GF-D8 (cell line): ENCODE measurements at regions not wholly inside any gene's neighbourhood (a gene's known extent, or its start where the extent isn't known, plus 50 kb on each side); places are given as distances from the start of the nearest gene placed in this dataset.

Source experiments
- DNase-seq: peaks from one replicate; lab custom pipeline; 2025; lab: John Stamatoyannopoulos, UW

DNA sequence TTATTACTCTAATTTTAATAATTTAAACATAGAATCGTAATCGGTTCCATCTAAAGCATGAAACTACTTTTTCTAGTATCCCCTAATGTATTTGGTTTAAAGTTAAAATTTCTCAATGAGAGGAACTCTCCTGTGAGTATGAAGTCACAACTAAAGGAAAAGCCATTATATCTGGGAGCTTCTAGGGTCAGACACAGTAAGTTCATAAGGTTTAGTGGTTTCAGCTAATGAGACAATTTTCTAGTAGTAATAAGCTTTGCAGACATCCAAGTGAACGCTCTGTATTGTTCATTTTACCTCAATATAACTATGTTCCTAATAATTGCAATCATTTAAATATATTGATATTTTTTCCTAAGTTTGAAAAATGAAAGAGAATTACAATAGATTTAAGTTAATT lies 364.4 kb upstream of the CDH9 start:
- DNase-seq = no peak

DNA sequence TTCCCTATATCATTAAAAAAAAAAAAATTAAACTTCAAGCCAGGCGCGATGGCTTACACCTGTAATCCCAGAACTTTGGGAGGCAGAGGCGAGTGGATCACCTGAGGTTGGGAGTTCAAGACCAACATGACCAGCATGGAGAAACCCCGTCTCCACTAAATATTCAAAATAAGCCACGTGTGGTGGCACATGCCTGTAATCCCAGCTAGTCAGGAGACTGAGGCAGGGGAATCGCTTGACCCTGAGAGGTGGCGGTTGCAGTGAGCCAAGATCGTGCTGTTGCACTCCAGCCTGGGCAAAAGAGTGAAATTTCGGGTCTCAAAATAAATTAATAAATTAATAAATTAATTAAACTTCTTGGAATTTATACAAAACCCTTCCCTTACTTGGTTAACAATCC lies 358.6 kb upstream of the CDH9 start:
- DNase-seq = no peak

DNA sequence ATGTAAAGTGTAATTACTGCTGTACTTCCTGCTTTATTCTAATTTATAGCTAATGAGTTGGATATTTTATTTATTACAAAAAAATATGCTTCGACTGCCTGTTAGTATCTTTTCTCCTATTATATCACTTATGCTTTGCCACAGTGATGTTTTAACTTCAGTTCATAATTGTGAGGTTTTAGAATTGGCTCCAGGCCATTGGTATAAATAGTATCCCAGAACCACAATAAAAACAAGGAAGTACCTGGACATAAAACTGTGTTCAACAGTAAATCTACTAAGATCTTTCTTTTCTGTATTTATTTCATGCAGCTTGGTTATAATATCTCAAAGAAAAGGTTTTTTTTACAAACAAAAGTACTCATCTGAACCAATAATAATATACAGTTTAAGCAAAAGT lies 354.3 kb upstream of the CDH9 start:
- DNase-seq = no peak

DNA sequence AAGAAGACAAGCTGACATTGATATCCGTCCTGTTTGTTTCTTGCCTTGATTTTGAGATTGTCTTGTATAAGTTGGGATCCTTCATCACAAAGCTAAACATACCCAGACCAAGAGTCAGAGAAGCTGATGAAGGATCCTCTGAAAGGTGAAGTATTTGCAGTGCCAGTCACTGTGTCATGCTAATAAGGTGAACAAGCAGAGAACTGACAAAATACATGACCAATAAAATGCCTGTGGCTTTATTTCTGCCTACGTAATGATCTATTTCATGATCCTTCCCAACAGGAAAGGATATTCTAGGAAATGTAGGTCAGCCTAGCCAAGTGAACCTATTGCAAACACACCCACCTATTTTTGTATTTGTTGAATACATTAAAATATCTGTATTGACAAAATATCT lies 351.3 kb upstream of the CDH9 start:
- no peak for DNase-seq

DNA sequence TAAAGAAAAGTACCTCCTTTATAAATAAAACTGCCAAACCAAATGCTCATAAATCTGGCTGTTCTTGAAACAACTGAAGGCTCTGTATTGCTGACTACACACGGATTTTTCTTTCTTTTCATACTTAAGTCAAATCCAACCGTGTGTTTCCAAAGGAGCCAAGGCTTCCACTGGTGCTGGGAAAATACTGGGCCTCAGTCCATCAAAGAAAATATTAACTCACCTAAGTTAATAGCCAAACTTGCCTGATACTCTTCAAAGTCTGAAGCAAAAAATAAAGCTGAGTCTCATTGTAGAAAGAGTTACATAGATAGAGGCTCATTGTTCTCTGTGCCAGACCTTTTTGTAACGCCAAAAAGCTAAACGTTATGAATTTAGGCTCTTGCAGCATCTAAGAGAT lies 350.4 kb upstream of the CDH9 start:
- no peak for DNase-seq

DNA sequence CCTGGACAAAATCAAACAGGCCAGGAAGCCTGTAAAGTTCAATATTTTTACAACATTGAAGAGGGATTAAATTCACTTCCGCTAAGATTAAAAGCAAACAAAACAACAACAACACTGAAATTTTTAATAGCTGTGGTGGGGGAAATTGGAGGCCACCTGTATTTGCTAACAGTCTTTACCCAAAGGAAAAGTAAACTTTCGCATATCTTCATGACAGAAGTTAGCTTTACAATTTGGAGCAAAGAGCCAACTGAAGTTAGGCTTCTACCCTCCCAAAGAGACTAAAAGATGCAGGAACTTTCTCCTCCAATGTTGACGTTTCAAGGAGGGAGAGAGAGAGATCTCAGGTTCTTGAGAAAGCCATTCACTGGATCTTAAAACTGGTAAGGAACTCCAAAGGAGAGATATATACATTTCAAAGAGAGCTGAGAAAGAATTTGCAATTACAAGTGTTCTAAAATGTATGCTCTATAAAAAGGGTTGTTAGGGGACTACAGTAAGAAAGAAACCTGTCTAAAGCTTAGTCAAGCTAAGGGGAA lies 349.2 kb upstream of the CDH9 start:
- no peak for DNase-seq

DNA sequence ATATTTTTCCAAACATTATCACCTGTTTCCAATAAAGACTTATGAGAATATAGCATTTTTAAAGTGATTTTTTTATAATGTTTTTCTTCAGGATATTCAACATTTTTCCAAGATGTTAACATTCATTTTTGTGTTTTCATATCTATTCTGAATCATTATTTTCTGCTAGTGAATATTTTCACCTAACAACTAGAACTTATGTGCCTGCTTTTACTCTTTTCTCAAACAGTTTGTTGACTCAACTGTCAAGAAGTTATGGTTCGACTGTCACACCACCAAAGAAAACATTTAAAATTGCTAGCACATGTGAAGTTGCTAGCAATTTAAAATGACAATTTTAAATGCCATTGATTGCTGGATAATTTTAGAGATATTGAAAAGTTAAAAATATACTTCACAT lies 343.3 kb upstream of the CDH9 start:
- no peak for DNase-seq

DNA sequence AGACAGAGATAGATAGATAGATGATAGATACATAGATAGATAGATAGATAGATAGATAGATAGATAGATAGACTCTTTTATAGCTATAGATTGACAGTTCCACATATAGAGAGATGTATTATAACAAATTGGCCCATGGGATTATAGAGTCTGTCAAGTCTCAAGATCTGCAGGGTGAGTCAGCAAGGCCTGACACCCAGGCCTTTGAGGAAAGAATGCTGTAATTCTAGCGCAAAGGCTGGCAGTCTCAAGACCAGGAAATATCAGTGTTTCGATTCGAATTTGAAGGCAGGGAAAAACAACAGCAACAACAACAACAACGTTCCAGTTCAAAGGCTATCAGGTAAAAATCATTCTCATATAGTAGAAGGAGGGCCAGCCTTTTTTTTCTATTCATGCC lies 339.2 kb upstream of the CDH9 start:
- DNase-seq = no peak

DNA sequence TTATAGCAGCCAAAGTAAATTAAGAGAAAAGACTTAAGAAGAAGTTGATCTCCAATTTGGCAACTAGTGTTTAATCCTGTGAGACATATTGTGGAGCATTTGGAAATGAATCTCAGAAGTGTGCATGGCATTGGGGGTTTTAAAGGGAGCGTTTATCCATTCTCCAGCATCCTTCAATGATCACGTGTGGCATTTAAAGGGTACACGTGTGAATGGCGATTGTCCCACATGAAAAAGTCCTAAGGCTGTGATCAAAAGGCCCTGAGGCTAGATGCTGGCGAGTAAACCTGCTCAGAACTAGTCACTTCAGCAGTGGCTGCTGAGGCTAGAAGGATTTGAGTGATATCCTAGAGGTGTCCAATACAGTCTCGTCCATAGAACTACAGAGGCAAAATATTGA lies 315.6 kb upstream of the CDH9 start:
- DNase-seq = no peak

DNA sequence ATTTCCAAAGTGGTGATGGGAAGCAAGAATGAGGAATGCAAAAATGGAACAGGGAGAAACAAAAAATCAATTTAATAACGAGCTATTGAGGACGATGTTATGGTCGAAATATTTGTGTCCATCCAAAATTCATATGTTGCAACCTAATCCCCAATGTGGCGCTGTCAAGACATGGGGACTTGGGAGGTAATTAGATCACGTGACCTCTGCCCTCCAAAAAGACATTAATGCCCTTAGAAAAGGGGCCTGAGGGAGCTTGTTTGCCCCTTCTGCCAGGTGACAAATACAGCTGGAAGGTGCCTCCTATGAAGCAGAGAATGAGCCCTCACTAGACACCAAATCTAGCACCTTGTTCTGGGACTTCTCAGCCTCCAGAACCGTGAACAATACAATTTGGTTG lies 315.2 kb upstream of the CDH9 start:
- DNase-seq = no peak

DNA sequence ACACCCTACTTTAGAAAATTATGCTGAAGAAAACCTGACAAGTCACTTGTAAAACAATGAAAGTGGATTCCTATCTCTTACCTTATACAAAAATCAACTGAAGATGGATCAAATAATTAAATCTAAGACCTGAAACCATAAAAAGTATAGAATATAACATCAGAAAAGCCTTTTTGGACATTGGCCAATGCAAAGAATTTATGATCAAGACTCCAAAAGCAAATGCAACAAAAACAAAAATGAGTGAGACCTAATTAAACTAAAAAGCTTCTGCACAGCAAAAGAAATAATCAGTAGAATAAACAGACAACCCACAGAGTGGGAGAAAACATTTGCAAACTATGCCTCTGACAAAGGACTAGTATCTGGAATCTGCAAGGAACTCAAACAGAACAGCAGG lies 303.0 kb upstream of the CDH9 start:
- no peak for DNase-seq

DNA sequence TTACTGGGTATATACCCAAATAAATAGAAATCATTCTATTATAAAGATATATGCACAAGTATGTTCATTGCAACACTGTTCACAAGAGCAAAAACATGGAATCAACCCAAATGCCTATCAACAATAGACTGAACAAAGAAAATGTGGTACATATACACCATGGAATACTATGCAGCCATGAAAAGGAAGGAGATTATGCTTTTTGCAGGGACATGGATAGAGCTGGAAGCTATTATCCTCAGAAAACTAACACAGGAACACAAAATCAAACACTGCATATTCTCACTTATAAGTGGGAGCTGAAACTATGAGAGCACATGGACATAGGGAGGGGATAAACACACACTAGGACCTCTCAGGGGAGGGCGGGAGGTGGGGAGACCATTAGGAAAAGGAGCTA lies 298.4 kb upstream of the CDH9 start:
- no peak for DNase-seq

DNA sequence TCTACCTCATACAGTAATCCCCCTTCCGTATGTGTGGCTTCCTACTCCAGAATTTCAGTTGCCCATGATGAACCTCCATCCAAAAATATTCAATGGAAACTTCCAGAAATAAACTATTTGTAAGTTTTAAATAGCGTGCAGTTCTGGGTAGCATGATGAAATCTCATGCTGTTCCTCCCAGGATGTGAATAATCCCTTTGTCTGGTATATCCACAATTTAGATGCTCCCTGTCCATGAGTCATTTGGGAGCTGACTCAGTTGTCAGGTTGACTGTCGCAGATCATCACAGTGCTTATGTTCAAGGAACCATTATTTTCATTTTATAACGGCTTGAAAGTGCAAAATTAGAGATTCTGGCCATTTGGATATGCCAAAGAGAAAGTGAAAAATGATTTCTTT lies 290.1 kb upstream of the CDH9 start:
- DNase-seq = no peak

DNA sequence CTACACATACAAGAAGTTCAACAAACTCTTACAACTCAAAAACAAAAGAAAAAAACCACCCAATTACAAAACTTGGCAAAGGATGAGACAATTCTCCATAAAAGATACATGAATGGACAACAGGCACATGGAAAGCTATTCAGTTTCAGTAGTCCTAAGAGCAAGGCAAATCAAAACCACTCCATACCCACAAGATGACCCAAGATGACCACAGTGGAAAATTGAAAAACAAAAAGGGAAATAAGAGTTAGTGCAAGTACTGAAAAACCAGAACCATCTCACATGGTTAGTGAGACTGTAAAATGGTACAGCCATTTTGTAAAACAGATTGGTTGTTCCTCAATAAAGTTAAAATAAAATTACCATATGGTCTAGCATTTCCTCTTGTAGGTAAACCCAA lies 287.1 kb upstream of the CDH9 start:
- no peak for DNase-seq

DNA sequence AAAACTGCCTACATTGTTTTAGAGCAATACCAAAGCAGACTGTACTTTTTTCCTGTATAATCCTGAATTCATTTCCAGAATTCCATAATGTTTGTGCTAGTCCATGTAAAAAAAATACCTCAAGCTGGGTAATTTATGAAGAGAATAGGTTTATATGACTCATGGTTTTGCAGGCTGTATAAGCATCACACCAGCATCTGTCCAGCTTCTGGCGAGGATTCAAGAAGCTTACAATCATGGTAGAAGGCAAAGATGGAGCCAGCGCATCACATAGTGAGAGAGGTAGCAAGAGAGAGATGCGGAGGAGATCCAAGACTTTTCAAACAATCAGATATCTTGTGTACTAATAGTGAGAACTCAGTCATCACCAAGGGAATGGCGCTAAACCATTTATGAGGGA lies 280.3 kb upstream of the CDH9 start:
- DNase-seq = no peak

DNA sequence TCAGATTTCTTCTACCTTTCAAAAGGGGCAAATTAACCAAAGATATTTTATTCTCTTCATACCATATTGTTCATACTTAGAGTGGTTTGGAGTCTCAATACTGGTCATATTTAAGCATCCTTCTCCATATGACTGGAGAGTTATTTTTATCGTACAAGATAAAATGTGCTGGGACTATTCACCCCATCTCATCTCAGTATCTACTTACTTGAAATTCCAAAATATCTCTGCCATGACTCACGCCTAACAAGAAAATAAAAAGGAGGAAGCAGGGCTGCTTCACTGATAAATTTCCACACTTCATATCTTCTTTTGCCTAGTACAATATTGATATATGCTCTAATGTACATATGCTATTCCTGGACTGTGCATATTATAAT lies 277.9 kb upstream of the CDH9 start:
- no peak for DNase-seq

DNA sequence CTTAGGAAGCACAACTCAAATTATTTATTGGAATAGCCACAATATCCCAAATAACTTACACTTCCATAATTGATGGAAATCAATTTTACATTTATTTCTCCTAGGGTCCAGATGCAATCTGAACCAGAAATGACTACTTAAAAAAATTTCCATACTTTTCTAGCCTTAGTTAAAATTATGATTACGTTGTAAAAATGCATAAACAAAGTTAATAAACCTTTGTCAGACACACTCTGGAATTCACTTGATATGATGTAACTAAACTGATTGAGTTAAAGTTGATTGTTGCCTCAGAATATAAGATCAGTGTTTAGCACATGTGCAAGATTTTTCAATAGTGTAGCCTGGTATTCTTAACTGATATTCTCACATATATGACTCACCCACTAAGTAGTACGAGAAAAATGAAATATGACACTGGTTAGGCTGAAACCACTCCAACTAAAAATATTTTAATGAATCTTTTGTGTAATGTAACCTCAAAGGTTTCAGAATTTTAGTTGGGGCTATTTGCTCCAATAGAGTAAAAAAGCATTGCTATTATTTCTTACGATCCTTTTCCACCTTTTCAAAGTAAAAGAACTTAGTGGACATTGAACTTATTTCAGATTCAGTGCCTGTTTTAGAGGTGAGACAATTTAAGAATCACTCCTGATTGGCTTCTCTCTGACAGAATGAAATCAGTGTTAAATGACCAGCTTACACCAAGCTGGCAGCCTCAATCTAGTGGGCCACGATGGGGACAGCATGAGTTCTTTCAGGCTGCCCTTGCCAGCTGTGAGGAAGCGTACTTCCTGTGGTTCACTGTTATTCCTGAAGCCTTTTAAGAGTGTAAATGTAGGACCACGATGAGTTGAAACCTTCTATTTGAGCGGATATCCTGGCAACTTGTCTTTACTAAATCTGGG lies 277.2 kb upstream of the CDH9 start:
- DNase-seq = no peak

DNA sequence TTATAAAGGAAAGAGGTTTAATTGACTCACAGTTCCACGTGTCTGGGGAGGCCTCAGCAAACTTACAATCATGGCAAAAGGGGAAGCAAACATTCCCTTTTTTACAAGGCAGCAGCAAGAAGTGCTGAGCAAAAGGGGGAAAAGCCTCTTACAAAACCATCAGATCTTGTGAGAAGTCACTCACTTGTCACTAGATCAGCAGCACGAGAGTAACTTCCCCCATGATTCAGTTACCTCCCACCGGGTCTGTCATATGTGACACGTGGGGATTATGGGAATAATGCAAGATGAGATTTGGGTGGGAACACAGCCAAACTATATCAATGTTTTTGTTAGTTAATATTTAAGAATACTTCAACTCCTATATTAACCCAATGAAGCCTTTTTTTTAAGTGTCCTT lies 275.2 kb upstream of the CDH9 start:
- no peak for DNase-seq

DNA sequence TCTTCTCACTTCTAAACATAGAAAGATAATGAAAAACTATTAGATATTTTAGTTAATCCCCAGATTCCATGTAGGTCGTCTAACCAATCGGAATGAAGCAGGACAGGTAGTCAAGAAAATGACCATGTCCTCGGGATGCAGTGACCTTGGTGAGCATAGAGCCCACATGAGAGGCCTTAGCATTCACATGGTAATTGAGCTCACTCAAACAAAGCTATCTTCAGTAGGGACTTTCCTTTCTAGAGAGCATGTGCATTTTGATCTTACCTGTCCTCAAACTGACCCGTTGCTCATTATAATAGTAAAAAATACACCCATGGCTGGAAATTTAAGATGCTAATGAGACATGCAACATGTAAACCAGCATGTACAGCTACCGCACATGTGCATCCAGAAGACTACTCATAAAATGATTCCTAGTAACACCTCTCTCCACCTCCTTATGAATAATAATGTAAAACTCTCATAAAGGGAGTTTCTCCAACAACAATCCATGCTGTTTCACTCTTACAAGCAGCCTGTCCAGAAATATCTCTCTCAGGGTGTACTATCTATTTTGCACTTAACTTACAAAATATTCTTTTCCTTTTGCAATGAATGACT lies 274.0 kb upstream of the CDH9 start:
- DNase-seq = no peak

DNA sequence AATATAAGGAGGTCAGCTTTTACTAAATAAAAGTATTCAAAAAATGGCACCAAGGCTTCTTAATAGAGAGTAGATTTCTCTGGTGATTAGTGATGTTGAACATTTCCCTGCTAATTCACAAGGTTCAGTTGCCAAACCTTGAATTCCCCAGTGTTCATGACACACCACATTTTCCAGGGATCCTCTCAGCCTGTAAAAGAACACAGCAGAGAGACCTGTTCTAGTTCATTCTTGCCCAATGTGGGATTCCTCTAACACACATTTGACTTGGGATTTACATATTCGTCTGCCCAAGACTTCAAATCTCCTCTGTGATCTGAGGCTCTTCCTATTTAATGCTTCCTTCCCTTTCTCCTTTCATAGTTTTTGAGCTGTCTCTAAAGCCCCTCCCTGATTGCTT lies 273.2 kb upstream of the CDH9 start:
- no peak for DNase-seq

DNA sequence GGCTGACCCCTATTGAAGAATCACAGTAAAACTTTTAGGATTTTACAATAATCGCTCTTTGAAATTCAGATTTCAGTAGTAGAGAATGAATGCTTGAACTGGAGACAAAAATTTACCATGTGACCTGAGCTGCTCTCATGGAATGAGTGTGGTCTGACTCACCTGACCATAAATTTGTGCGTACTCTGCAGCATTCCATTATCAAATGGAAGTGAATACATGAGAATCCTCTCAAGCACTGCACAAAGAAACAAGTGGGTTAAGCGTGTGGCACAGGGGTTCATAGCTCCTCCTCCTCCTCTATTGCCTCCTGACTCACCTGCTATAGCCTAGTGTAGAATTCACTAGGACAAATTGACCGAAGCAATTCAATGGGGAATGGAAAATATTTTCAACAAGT lies 269.8 kb upstream of the CDH9 start:
- DNase-seq = no peak

DNA sequence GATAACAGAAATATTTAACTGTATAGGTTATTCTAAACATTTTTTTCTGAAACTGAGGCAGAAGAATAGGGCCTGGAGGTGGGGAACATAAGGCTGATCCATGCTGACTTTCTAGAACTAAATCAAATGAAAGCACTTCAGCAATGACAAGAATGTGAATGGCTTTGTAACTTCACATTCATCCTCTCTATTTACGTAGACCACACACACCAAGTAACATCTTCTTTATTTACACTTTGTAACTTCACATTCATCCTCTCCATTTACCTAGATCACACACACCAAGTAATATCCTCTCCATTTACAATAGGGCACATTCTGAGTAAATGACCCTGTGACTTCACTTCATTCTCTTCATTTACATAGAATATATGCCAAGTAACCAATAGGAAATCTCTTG lies 251.8 kb upstream of the CDH9 start:
- no peak for DNase-seq

DNA sequence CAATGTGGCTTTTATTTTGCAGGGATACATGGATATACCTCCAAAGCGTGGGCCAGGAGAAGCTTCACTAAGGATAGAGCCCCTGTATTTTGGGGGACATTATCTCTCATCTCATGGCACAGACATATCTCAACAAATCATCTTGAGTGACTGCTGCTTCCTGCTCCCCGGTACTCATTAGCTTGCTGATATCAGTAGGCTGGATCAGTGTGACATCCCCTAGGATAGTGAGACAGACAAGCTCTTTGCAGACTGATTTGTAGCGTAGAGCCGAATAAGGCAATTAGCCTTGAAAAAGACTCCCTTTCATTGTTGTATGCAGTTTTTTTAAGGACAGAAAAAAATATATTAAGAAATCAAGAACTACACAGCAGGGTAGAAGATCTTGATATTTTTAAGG lies 237.7 kb upstream of the CDH9 start:
- no peak for DNase-seq

DNA sequence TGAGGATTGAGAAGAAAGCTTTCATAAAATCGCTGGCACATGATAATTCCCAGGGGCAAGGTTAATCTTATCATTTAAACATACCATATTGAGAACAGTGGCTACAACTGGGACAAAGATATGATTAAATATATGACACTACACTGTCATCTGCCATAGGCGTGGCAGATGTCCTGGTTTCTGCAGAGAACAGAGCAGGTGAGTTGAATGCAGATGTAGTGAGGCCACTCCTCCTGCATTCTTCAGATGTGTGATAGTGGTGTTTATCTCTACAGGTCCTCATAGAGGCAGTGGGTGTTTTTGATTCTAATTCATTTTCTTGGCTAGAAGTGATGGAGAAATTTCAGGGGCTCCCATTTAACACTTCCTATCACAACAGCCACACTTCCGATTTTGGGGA lies 237.0 kb upstream of the CDH9 start:
- no peak for DNase-seq
